Natural killer cell treated with Interleukin-12 subunit alpha and Interleukin-12 subunit beta and Interleukin-15 and Interleukin-18, amount 100 ng/mL, for 72 hours (primary cell): ENCODE measurements at regions not wholly inside any gene's neighbourhood (a gene's known extent, or its start where the extent isn't known, plus 50 kb on each side); places are given as distances from the start of the nearest gene placed in this dataset.
"Not testable (repeated sequence)": the region's sequence is repeated elsewhere in the genome, so short reads cannot be mapped to it uniquely, and the experiment has no call there.

Source experiments
- ATAC-seq, 2 donors: fragments of 150-1000 bp; cut with Tn5 transposase in 1 of 2; sonication (Bioruptor Pico), chemical (Tn5 transposase) in 1 of 2; 2 replicates each; pipeline ENCODE4 v1.10.0; 2021
- DNase-seq: peaks from one replicate; pipeline ENCODE4 v3.0.0; 2022; ENCODE audit warnings: low spot score
- H3K27ac Mint-ChIP-seq, 2 donors: 1 replicate in 1 of 2; 2 replicates in 1 of 2; pipeline ENCODE4 v1.8.0; 2022; ENCODE audit warnings: mixed read lengths in 2 of 2, mild to moderate bottlenecking in 1 of 2, moderate library complexity in 1 of 2
- H3K27me3 Mint-ChIP-seq, 2 donors: 1 replicate in 1 of 2; 2 replicates in 1 of 2; pipeline ENCODE4 v1.8.0; 2022; ENCODE audit warnings: mixed read lengths in 2 of 2
- H3K36me3 Mint-ChIP-seq: one replicate; pipeline ENCODE4 v1.8.0; 2022; ENCODE audit warnings: mixed read lengths
- H3K4me1 Mint-ChIP-seq, 2 donors: 1 replicate in 1 of 2; 2 replicates in 1 of 2; pipeline ENCODE4 v1.8.0; 2022; ENCODE audit warnings: low read depth in 2 of 2, mixed read lengths in 2 of 2, mild to moderate bottlenecking in 1 of 2
- H3K4me3 Mint-ChIP-seq: one replicate; pipeline ENCODE4 v1.8.0; 2022; ENCODE audit warnings: mixed read lengths
- H3K9me3 Mint-ChIP-seq: 2 replicates; pipeline ENCODE4 v1.8.0; 2022; ENCODE audit warnings: mixed read lengths

DNA sequence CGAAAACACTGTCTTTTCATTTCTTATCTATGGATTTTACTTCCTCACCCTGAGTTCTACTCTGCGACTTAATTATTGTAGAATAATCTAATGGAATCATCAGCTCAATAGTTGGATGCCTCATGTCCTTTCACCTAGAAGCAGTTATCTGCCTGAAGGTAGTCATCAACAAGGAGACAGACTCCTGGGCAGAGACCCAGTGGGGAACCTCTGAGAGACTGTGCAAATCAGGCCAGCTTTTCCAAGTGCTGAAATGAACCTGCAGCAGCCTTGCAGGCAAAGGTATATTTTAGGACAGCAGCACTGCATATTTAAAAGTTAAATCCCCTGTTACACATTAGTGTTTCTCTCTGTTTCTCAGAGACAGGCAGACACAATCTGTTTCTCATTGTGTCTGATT, 99.7 kb upstream of the STMND1 start:
- ATAC-seq (no peak), DNase-seq (no peak)
- Mint-ChIP-seq H3K4me3 (no peak overlapping the region), H3K4me1 (no peaks in the 10 kb centered on the region), H3K27me3 (peaks cover 36 to 71% of the 10 kb centered on the region in 2 donors), H3K9me3 (no peaks in the 10 kb centered on the region), H3K27ac (no peak overlapping the region), H3K36me3 (no peaks in the 10 kb centered on the region)

DNA sequence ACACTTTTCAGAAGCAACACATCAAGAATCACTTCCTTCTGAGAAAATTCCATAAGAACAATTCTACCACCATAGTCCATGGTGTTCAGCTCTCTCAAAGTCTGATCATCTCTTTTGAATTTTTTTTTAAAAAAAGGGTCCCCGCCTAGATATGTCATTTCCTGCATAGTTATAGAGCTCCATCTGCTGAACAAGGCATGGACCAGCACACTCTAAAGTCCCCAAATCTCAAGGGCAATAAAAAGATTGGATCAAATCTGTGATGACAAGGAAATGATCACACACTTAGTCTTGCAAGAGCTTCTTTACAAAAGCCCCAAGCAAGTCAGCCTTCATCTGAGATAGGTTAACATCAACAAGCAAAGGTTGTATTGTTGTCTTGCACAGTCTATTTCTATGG, 100.7 kb upstream of the STMND1 start:
- H3K27me3 Mint-ChIP-seq, result peaks cover 42 to 79% of the 10 kb centered on the region in 2 donors
- no peak overlapping the region for H3K27ac Mint-ChIP-seq
- H3K4me1 Mint-ChIP-seq, result no peaks in the 10 kb centered on the region
- no peaks in the 10 kb centered on the region for H3K9me3 Mint-ChIP-seq
- ATAC-seq (no peak), DNase-seq (no peak)
- no peak overlapping the region for H3K4me3 Mint-ChIP-seq
- no peaks in the 10 kb centered on the region for H3K36me3 Mint-ChIP-seq

DNA sequence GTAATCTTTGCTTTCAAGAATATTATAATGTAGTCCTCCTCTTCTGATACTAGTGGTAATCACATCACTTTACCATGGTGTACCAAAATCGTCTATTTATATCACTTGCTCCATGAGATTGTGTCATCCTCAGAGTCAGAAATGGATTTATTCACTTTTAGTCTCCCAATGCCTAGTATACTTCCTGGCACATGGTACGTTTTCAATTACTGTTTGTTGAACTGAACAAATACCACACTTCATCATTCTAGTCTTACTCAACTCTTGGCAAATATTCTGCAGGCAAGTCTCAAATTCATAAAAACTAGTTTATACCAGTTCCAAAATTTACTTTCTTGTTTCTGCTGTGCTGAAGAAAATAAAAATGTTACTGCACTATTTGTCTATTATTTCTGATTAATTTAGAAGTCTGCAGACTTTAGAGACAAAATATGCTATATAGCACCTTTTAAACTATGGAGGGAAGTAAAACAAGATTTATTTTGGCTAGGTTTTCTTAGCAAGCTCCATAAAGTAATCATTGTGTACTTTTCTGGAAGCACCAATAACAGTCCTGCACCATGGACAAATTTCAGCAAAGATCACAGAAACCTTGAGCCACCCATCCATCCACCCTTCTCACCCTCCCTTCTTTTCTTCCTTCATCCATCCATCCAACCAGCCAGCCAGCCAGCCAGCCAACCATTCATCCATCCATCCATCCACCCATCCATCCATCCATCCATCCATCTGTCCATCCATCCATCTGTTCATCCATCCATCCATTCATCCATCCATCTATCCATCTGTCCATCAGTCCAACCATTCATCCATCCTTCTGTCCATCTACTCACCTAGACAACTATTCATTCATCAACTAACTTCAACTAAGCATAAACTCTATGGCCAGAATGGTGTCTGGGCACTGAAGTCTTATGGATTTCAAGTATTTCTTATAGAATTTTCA, 102.1 kb upstream of the STMND1 start:
- Mint-ChIP-seq H3K27me3 (peaks cover 45 to 85% of the 10 kb centered on the region in 2 donors), H3K36me3 (no peaks in the 10 kb centered on the region), H3K4me1 (no peaks in the 10 kb centered on the region), H3K9me3 (no peaks in the 10 kb centered on the region), H3K27ac (no peak overlapping the region), H3K4me3 (no peak overlapping the region)
- ATAC-seq (no peak), DNase-seq (no peak)

DNA sequence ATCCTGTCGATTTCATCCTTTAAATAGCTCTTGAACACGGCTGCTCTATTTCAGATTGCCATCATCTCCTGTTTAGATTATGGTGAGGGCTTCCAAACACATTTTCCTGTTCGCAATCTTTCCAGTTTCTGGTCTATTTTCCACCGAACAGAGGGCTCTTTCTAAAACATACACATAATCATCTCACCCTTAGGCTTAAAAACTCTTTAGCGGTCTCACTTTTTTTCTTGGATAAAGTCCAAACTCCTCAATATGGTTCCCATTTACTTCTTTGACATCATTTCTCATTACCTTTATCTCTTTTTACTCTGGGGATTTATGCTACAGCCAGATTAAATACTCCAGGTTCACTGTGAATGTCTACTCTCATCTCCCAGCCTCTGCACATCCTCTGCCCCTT, 103.4 kb upstream of the STMND1 start:
- no peak for DNase-seq
- Mint-ChIP-seq H3K27me3 (peaks cover 48 to 86% of the 10 kb centered on the region in 2 donors), H3K36me3 (no peaks in the 10 kb centered on the region), H3K9me3 (no peaks in the 10 kb centered on the region), H3K27ac (no peak overlapping the region), H3K4me1 (no peaks in the 10 kb centered on the region), H3K4me3 (no peak overlapping the region)
- no peak for ATAC-seq

DNA sequence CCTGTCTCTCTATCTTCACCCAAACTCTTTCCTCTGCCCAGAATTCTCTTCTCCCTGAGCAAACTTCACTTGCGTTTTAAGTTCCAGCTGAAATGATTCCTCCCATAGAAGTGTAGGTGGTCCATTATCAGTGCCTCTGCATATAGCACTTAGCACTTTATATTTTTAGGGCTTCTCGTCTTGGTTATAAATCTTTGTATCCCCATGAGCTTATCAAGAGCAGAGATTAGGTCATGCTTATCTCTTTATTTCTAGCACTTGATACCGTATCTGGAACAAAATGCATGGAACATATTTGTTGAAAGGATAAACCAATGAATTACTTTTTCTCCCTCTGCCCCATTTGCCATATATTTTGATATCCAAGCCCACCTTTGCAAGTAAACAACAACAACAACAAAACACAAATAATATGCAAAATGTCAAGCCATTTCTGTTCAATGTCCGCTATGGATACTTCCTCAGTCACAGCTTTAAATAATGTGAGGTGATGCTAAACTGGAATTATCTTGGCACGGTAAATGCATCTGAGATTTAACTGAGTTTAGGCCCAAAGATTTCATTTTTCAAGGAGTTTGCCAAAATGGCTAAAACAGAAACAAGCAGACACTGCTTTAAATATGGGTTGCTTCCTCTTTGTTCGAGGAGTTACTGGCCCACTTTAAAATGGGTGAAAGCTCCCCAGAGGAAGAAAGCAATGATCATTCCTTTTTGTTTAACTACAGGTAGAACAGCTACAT, 106.2 kb upstream of the STMND1 start:
- H3K27me3 Mint-ChIP-seq, result peaks cover 48 to 78% of the 10 kb centered on the region in 2 donors
- H3K4me1 Mint-ChIP-seq, result no peaks in the 10 kb centered on the region
- no peak for DNase-seq

DNA sequence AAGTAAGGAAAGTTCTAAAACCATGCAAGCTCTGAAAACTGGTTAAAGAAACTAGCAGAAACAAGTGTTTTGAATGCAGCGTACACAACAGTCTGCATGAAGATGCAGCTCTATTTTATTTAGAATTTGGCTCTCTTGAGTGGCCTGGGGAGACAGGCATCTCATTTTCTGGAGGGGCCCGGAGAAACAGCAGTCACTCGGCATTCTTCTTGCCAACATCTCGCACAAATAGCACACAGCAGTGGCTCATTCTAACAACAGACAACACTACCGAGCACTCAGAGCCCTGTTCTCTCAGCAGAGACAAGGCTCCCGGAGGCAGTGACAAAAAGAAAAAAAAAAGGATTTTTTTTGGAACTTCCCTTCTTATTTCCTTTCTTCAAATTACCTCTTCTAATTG, 108.5 kb upstream of the STMND1 start:
- ATAC-seq, result no peak
- no peak overlapping the region for H3K27ac Mint-ChIP-seq
- H3K9me3 Mint-ChIP-seq, result peaks cover 2% of the 10 kb centered on the region
- peaks cover 42 to 67% of the 10 kb centered on the region in 2 donors for H3K27me3 Mint-ChIP-seq
- no peak overlapping the region for H3K4me3 Mint-ChIP-seq
- no peak for DNase-seq
- H3K36me3 Mint-ChIP-seq, result peaks cover 10% of the 10 kb centered on the region
- H3K4me1 Mint-ChIP-seq, result no peaks in the 10 kb centered on the region

More for the DNA sequence above, 106.2 kb upstream of the STMND1 start:
- H3K4me3 Mint-ChIP-seq, result no peak overlapping the region
- ATAC-seq, result no peak
- no peaks in the 10 kb centered on the region for H3K9me3 Mint-ChIP-seq
- no peaks in the 10 kb centered on the region for H3K36me3 Mint-ChIP-seq
- no peak overlapping the region for H3K27ac Mint-ChIP-seq

DNA sequence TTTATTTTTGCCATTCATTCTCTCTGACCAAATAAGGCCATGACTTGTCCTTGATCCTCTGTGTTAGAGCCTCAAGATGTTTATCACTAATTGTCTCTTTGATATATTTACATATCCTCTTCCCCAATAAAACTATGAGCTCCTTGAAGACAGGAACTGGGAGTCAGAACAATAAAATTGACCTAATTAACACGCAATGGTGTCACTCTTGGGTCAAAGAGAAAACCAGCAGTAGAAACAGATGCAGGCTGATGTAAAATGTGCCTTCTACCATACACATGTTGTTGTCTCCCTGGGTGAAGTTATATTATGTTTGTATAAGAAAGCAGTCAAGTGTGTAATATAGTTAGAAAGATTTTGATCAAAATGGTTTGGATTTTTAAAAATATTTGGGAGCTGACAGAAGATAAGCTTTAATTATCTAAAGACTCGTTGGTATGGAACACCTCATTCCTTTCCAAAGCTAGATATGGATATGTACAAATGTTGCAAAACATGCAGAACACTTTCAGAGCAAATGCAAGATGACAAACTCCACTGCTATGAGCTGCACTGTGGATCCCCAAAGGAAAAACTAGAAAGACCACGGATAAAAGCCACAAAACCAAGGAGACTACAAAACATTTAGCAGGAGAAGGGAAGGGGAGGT, 109.7 kb upstream of the STMND1 start:
- Mint-ChIP-seq H3K9me3 (peaks cover 2% of the 10 kb centered on the region), H3K27ac (no peak overlapping the region), H3K4me1 (no peaks in the 10 kb centered on the region), H3K36me3 (peaks cover 15% of the 10 kb centered on the region), H3K4me3 (no peak overlapping the region), H3K27me3 (peaks cover 41 to 59% of the 10 kb centered on the region in 2 donors)
- no peak for DNase-seq
- no peak for ATAC-seq

DNA sequence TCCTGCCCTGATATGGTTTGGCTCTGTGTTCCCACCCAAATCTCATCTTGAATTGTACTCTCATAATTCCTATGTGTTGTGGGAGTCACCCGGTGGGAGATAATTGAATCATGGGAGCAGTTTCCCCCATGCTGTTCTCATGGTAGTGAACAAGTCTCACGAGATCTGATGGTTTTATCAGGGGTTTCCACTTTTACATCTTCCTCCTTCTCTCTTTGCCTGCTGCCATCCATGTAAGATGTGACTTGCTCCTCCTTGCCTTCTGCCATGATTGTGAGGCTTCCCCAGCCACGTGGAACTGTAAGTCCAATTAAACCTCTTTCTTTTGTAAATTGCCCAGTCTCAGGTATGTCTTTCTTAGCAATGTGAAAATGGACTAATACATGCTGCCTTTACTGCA, 111.9 kb upstream of the STMND1 start:
- H3K27me3 Mint-ChIP-seq, result peaks cover 42 to 54% of the 10 kb centered on the region in 2 donors

DNA sequence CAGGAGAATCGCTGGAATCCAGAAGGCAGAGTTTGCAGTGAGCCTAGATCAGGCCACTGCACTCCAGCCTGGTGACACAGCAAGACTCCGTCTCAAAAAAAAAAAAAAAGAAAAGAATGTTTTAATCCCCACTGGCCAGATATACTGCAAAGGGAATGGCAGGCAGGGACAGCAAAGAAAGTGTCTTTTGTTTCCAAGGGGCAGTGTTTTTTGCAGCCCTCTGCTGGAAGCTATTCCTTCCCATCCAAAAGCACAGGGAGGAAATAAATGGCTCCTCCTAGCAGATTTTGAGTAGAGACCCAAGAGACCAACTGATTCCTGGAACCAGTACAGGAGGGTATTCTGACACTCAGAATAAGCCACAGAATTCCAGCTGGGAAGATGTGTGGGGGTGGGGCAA, 112.5 kb upstream of the STMND1 start:
- Mint-ChIP-seq H3K27me3 (peaks cover 44 to 54% of the 10 kb centered on the region in 2 donors), H3K36me3 (peaks cover 15% of the 10 kb centered on the region), H3K4me1 (peaks cover 4 to 7% of the 10 kb centered on the region in 2 donors), H3K4me3 (no peak overlapping the region), H3K27ac (no peak overlapping the region), H3K9me3 (peaks cover 2% of the 10 kb centered on the region)
- DNase-seq, result no peak
- ATAC-seq, result no peak

More for the DNA sequence above, 111.9 kb upstream of the STMND1 start:
- H3K9me3 Mint-ChIP-seq, H3K4me1 Mint-ChIP-seq, DNase-seq, ATAC-seq, H3K27ac Mint-ChIP-seq, H3K4me3 Mint-ChIP-seq: not testable (repeated sequence)
- H3K36me3 Mint-ChIP-seq, result peaks cover 15% of the 10 kb centered on the region

DNA sequence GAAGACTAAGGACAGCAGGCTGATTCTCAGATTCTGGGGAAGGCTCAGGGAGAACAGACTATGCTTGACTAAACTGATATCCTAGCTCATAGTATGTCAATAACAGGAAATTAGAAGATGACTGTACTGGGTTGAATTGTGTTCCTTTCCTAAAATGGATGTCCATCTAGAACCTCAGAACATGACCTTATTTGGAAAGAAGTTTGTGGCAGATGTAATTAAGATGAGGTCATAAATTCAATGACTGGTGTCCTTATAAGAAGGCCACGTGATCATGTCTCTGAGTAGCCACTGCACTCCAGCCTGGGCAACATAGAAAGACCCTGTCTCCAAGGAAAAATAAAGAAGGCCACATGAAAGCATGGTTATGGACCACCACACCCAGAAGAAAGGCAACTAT, 113.9 kb upstream of the STMND1 start:
- DNase-seq (no peak), ATAC-seq (no peak)
- no peak overlapping the region for H3K4me3 Mint-ChIP-seq
- H3K36me3 Mint-ChIP-seq, result peaks cover 15% of the 10 kb centered on the region
- peaks cover 4 to 7% of the 10 kb centered on the region in 2 donors for H3K4me1 Mint-ChIP-seq
- peaks cover 2% of the 10 kb centered on the region for H3K9me3 Mint-ChIP-seq
- no peak overlapping the region for H3K27ac Mint-ChIP-seq
- peaks cover 44 to 57% of the 10 kb centered on the region in 2 donors for H3K27me3 Mint-ChIP-seq

DNA sequence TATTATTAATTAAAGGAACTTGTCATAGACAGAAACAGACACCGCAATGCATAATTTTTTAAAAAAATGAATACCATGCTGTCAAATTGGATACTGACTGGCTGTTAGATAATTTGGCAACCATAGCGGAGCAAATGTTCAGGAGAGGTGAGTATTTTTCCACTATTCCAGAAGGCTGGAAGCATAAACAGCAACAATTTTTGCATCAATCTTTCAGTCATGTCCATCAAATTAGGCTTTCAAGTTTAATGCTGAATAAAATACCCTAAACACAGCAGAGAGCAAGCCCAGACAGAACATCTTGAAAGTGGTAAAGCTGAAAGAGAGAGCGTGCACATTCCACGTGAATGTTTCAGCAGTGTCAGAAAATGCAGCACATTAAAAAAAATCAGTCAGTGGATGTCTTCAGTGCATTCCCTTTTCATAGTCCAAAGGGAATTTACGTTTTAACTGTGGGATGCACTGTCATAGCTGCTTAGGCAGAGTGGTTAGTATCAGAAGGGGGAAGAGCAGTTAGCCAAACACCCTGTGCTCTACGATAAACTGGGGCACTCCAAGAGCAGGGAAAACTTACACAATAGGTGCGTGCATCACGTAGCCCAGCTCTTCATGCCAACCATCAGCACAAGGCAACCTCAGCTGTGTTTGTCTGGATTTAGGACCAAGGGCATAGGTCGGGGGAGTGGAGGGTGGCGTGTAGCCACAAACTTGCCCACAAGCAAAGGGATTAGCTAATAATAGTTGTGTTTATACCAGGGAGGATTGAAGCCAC, 116.2 kb upstream of the STMND1 start:
- Mint-ChIP-seq H3K36me3 (peaks cover 15% of the 10 kb centered on the region), H3K4me3 (no peak overlapping the region), H3K9me3 (peaks cover 2% of the 10 kb centered on the region), H3K27me3 (peaks cover 38 to 43% of the 10 kb centered on the region in 2 donors), H3K27ac (no peak overlapping the region), H3K4me1 (peaks cover 4 to 7% of the 10 kb centered on the region in 2 donors)
- ATAC-seq, result no peak
- no peak for DNase-seq

DNA sequence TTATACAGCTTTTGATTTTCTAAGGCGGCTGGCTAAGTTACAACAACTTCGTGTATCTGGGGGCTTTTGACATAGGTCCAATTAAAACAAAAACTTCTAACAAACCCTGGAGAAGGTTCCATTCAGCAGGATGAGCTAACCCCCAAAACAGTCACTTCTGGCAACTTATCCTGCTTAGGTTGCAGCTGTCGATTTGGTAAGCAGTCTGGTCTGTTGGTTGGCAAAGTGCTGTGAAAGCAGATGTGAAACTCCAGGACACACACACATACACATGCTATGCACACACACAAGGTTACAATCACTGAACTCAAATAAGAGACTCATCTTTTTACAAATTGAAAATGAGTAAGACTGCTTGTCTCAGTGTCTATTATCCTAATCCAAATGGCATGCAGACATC, 119.0 kb upstream of the STMND1 start:
- Mint-ChIP-seq H3K4me3 (no peak overlapping the region), H3K4me1 (peaks cover 19 to 21% of the 10 kb centered on the region in 2 donors), H3K9me3 (peaks cover 3% of the 10 kb centered on the region), H3K27ac (no peak overlapping the region), H3K36me3 (peaks cover under 1% of the 10 kb centered on the region), H3K27me3 (peaks cover 51 to 56% of the 10 kb centered on the region in 2 donors)
- DNase-seq (no peak), ATAC-seq (no peak)
